ENCODE measurements at regions not wholly inside any gene's neighbourhood (a gene's known extent, or its start where the extent isn't known, plus 50 kb on each side); places are given as distances from the start of the nearest gene placed in this dataset.

DNA sequence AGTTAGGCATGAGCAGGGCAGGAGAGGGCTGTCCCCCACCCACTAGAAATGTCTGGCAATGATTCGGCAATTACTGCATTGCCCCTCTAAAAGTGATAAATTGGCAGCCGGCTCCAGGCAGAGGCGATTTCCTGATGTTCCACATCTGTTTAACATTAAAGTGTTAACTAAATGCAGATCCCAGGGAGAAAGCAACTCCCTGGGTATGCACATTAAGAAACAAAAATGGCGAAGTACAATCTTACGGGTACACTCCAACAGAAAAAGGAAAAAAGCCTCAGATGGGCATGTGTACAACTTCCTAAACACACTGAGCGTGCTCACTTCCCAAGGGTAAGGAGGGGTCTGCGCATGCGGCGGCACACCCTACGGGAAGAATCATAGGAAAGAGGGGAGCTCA is 314.4 kb downstream of the CASP12 start:
- H3K27ac ChIP-seq, result no peak overlapping the region
- ATAC-seq (no peak), DNase-seq (no peak)
- intact Hi-C loops (cut with DNase I), result no loop called here
- H3K36me3 ChIP-seq, result no peaks in the 10 kb centered on the region
- TF ChIP-seq, protein P1, sequence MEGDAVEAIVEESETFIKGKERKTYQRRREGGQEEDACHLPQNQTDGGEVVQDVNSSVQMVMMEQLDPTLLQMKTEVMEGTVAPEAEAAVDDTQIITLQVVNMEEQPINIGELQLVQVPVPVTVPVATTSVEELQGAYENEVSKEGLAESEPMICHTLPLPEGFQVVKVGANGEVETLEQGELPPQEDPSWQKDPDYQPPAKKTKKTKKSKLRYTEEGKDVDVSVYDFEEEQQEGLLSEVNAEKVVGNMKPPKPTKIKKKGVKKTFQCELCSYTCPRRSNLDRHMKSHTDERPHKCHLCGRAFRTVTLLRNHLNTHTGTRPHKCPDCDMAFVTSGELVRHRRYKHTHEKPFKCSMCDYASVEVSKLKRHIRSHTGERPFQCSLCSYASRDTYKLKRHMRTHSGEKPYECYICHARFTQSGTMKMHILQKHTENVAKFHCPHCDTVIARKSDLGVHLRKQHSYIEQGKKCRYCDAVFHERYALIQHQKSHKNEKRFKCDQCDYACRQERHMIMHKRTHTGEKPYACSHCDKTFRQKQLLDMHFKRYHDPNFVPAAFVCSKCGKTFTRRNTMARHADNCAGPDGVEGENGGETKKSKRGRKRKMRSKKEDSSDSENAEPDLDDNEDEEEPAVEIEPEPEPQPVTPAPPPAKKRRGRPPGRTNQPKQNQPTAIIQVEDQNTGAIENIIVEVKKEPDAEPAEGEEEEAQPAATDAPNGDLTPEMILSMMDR (IDR thresholded peaks at IDR 0.05), result no peak
- no peak overlapping the region for H3K4me3 ChIP-seq
- H3K4me1 ChIP-seq, result no peaks in the 10 kb centered on the region
- H3K27me3 ChIP-seq, result no peaks in the 10 kb centered on the region
- H3K9me3 ChIP-seq, result no peaks in the 10 kb centered on the region

DNA sequence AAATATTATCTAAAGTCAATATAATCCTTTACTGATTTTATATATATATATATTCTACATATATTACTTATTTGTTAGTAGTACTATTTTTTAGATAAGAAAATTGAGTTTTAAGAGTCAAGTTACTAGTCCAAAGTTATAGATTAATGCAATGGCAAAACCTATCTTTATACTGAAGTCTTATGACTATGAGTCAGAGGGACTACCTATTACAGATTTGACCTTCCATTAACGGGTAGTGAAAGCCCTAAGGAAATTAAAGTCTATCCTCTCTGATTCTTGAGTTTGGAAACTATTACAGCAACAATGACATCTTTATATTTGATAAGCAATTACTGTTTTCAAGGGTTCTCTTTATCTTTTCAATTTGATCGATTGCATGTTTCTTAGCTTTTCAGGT is 315.8 kb downstream of the CASP12 start:
- Histone ChIP-seq H3K27me3 (no peaks in the 10 kb centered on the region), H3K4me3 (no peak overlapping the region), H3K36me3 (no peaks in the 10 kb centered on the region), H3K4me1 (no peaks in the 10 kb centered on the region), H3K27ac (no peak overlapping the region), H3K9me3 (peaks cover 0 to 3% of the 10 kb centered on the region in 2 donors)
- TF ChIP-seq, protein P1 (IDR thresholded peaks at IDR 0.05), result no peak
- DNase-seq (no peak), ATAC-seq (no peak)
- intact Hi-C loops (cut with DNase I), result no loop called here

DNA sequence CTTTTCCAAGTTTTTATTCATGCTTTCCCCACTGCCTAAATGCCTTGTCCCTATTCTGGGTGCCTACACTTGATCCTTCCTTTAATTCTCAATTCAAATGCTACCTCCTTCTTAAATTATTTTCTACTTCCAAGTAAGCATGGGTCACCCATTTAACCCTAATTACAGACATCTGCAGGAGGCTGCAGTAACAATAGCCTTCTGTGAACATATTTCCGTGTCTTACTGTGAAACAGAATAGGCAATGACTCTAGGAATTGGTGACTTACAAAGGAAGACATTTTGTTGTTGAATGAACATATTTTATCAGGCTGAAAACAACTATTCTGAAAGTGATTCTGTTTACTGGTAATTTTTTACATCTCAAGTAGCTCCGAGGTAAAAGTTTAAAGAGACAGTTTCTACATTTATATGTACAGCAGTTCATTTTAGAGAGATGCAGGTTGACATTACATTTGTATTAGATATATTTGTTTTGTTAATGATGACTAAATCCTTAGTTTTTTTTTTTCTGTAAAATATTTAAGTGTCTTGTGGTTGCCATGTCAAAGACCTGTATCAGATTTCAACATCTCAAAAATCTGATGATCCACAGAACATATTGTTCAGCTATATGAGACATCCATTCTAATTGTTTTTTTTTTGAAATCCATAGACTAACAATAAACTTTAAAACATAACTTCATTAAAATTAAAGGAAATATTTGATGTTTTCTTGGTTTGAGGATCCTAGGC is 316.8 kb downstream of the CASP12 start:
- ATAC-seq (no peak), DNase-seq (no peak)
- Histone ChIP-seq H3K27me3 (no peaks in the 10 kb centered on the region), H3K4me1 (no peaks in the 10 kb centered on the region), H3K36me3 (no peaks in the 10 kb centered on the region), H3K4me3 (no peak overlapping the region), H3K27ac (no peak overlapping the region), H3K9me3 (peaks cover 0 to 3% of the 10 kb centered on the region in 2 donors)
- intact Hi-C loops (cut with DNase I), result no loop called here
- TF ChIP-seq, protein P1 (IDR thresholded peaks at IDR 0.05), result no peak

DNA sequence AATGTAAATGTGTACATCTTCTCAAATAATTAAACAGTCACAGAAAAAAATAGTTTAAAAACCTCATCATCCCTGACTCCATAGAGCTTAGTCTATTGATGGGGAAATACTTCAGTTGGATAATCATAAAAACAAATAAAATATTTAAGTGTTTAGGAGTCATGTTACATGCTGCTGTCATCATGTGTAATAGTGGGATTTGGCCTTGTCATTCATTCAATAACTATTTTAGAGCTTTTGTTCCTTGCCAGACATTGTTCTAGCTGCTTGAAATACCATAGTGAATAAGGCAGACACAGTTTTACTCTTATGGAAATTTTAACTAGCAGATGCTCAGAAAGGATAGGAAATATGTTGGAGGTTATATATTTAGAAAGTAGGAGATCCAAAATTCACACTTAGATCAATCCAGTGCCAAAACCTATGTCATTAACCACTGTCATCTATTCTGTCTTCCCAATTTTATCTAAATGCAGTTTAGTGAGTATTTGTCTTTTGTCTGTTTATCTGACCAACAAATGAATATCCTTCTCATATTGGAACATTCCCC is 324.7 kb downstream of the CASP12 start:
- TF ChIP-seq, protein P1 (IDR thresholded peaks at IDR 0.05), result no peak
- no peaks in the 10 kb centered on the region for H3K27me3 ChIP-seq

DNA sequence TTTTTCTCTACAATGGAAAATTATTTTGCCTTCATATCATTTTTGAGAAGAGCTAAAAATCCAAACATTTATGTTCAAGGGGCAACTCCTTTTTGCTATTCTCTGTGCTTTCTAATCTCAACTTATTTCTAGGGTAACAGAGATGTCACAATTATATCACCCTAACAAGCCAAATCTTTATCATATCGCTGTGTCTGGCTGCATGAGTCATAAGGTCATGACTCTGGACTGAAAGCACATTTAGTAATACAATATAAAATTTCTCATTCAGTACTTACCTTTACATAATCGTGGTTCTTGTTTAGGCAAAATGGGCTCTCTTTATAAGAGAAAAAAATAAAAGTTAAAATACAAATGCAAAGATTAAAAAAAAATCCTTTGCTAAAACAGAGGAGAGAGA is 326.0 kb downstream of the CASP12 start:
- no peaks in the 10 kb centered on the region for H3K4me1 ChIP-seq
- ATAC-seq, result no peak

More for the DNA sequence above, 324.7 kb downstream of the CASP12 start:
- Histone ChIP-seq H3K27ac (no peak overlapping the region), H3K9me3 (peaks cover 0 to 11% of the 10 kb centered on the region in 2 donors), H3K4me1 (no peaks in the 10 kb centered on the region), H3K36me3 (no peaks in the 10 kb centered on the region), H3K4me3 (no peak overlapping the region)
- no peak for DNase-seq
- intact Hi-C loops (cut with DNase I), result no loop called here
- ATAC-seq, result no peak

More for the DNA sequence above, 326.0 kb downstream of the CASP12 start:
- DNase-seq, result no peak
- no peaks in the 10 kb centered on the region for H3K36me3 ChIP-seq
- TF ChIP-seq, protein P1 (IDR thresholded peaks at IDR 0.05), result no peak
- H3K4me3 ChIP-seq, result no peak overlapping the region
- H3K27ac ChIP-seq, result no peak overlapping the region
- peaks cover 0 to 8% of the 10 kb centered on the region in 2 donors for H3K9me3 ChIP-seq
- intact Hi-C loops (cut with DNase I), result no loop called here
- H3K27me3 ChIP-seq, result no peaks in the 10 kb centered on the region

Data from left lung (tissue), 4 donors.